ENCODE measurements at regions not wholly inside any gene's neighbourhood (a gene's known extent, or its start where the extent isn't known, plus 50 kb on each side); places are given as distances from the start of the nearest gene placed in this dataset.

DNA sequence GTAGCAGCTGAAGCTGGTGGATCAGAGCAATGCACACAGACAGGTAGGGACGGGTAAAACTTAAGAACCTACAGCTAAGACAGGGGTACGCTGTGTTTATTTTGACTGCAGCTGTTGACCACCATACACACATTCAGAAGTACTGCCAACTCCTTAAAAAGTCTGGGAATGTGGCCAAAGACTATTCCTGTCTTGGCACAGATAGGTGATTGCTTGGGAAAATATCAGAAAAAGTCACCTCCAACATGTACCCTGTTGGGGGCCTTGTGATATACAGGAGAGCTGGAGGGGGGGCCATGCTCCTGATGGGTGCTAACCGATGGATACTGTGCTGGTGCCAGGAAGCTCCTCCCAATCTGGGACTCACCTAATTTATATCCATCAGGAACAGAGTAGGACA lies 121.2 kb downstream of the VCX2 start:
- H3K27me3 ChIP-seq (ENCODE audit: control insufficient read depth in 4 of 4, insufficient read depth in 4 of 4, low read length in 3 of 4): no peaks in the 10 kb centered on the region
- 79% methylated on average over 3 of the region's 3 CpGs for WGBS
- TF ChIP-seq HNF4G (IDR thresholded peaks at IDR 0.05) (no peak), TAF1 (conservative IDR thresholded peaks at IDR 0.05) (no peak), EGR1 (IDR thresholded peaks at IDR 0.05; ENCODE audit: low read depth in 2 of 2) (no peak), RAD21 (IDR thresholded peaks at IDR 0.05) (no peak), JUND (IDR thresholded peaks at IDR 0.05) (no peak), YY1 (IDR thresholded peaks at IDR 0.05) (no peak), NR2F2 (IDR thresholded peaks at IDR 0.05) (no peak), FOXA2 (IDR thresholded peaks at IDR 0.05) (no peak), RXRA (IDR thresholded peaks at IDR 0.05) (no peak), SP1 (IDR thresholded peaks at IDR 0.05) (no peak), FOXA1 (IDR thresholded peaks at IDR 0.05) (no peak)
- TF ChIP-seq, protein P1, sequence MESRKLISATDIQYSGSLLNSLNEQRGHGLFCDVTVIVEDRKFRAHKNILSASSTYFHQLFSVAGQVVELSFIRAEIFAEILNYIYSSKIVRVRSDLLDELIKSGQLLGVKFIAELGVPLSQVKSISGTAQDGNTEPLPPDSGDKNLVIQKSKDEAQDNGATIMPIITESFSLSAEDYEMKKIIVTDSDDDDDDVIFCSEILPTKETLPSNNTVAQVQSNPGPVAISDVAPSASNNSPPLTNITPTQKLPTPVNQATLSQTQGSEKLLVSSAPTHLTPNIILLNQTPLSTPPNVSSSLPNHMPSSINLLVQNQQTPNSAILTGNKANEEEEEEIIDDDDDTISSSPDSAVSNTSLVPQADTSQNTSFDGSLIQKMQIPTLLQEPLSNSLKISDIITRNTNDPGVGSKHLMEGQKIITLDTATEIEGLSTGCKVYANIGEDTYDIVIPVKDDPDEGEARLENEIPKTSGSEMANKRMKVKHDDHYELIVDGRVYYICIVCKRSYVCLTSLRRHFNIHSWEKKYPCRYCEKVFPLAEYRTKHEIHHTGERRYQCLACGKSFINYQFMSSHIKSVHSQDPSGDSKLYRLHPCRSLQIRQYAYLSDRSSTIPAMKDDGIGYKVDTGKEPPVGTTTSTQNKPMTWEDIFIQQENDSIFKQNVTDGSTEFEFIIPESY (IDR thresholded peaks at IDR 0.05): no peak
- TF ChIP-seq, protein P2, sequence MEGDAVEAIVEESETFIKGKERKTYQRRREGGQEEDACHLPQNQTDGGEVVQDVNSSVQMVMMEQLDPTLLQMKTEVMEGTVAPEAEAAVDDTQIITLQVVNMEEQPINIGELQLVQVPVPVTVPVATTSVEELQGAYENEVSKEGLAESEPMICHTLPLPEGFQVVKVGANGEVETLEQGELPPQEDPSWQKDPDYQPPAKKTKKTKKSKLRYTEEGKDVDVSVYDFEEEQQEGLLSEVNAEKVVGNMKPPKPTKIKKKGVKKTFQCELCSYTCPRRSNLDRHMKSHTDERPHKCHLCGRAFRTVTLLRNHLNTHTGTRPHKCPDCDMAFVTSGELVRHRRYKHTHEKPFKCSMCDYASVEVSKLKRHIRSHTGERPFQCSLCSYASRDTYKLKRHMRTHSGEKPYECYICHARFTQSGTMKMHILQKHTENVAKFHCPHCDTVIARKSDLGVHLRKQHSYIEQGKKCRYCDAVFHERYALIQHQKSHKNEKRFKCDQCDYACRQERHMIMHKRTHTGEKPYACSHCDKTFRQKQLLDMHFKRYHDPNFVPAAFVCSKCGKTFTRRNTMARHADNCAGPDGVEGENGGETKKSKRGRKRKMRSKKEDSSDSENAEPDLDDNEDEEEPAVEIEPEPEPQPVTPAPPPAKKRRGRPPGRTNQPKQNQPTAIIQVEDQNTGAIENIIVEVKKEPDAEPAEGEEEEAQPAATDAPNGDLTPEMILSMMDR (IDR thresholded peaks at IDR 0.05; ENCODE audit: low read depth, low read length, missing input control): no peak
- TF ChIP-seq, protein P3, sequence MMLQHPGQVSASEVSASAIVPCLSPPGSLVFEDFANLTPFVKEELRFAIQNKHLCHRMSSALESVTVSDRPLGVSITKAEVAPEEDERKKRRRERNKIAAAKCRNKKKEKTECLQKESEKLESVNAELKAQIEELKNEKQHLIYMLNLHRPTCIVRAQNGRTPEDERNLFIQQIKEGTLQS (IDR thresholded peaks at IDR 0.05): no peak
- TF ChIP-seq, protein P4, sequence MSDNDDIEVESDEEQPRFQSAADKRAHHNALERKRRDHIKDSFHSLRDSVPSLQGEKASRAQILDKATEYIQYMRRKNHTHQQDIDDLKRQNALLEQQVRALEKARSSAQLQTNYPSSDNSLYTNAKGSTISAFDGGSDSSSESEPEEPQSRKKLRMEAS (IDR thresholded peaks at IDR 0.05): no peak
- TF ChIP-seq, protein P5, sequence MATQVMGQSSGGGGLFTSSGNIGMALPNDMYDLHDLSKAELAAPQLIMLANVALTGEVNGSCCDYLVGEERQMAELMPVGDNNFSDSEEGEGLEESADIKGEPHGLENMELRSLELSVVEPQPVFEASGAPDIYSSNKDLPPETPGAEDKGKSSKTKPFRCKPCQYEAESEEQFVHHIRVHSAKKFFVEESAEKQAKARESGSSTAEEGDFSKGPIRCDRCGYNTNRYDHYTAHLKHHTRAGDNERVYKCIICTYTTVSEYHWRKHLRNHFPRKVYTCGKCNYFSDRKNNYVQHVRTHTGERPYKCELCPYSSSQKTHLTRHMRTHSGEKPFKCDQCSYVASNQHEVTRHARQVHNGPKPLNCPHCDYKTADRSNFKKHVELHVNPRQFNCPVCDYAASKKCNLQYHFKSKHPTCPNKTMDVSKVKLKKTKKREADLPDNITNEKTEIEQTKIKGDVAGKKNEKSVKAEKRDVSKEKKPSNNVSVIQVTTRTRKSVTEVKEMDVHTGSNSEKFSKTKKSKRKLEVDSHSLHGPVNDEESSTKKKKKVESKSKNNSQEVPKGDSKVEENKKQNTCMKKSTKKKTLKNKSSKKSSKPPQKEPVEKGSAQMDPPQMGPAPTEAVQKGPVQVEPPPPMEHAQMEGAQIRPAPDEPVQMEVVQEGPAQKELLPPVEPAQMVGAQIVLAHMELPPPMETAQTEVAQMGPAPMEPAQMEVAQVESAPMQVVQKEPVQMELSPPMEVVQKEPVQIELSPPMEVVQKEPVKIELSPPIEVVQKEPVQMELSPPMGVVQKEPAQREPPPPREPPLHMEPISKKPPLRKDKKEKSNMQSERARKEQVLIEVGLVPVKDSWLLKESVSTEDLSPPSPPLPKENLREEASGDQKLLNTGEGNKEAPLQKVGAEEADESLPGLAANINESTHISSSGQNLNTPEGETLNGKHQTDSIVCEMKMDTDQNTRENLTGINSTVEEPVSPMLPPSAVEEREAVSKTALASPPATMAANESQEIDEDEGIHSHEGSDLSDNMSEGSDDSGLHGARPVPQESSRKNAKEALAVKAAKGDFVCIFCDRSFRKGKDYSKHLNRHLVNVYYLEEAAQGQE (IDR thresholded peaks at IDR 0.05): no peak

DNA sequence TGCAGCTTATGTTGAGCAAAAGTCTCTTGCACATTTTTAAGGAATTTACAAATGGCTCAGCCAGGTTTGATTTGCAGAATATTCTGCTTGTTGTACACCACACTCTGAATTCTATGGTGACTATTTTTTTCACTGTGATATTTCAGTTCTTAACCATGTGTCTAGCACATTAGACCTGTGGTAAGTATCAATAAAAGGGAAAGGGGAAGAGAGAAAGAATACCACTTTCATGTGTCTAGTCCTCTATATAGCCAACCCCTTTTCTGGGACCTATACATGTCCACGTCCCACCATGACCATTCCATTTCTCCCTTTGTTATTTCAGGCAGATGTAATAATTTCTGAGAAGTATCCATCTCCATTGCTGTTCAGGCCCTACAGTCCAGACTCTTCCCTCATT lies 121.3 kb upstream of the PNPLA4 start:
- Histone ChIP-seq H3K36me3 (ENCODE audit: control insufficient read depth in 4 of 4, insufficient read depth in 3 of 4, low read depth in 1 of 4, low read length in 3 of 4) (no peaks in the 10 kb centered on the region), H3K27ac (ENCODE audit: low read depth in 1 of 2, low read length in 2 of 2) (no peak overlapping the region), H3K9me3 (ENCODE audit: control insufficient read depth in 4 of 4, low read length in 3 of 4) (no peaks in the 10 kb centered on the region), H3K9ac (ENCODE audit: low read depth in 1 of 2, low read length in 2 of 2) (no peak overlapping the region), H3K4me3 (ENCODE audit: low read depth in 1 of 3, low read length in 3 of 3) (no peak overlapping the region), H3K27me3 (ENCODE audit: control insufficient read depth in 4 of 4, insufficient read depth in 4 of 4, low read length in 3 of 4) (no peaks in the 10 kb centered on the region), H3K4me1 (ENCODE audit: control insufficient read depth in 4 of 4, insufficient read depth in 4 of 4, low read length in 3 of 4) (no peaks in the 10 kb centered on the region)
- TF ChIP-seq, protein P5 (IDR thresholded peaks at IDR 0.05): no peak
- TF ChIP-seq SP1 (IDR thresholded peaks at IDR 0.05) (no peak), YY1 (IDR thresholded peaks at IDR 0.05) (no peak), FOXA1 (IDR thresholded peaks at IDR 0.05) (no peak), JUND (IDR thresholded peaks at IDR 0.05) (no peak), FOXA2 (IDR thresholded peaks at IDR 0.05) (no peak), RXRA (IDR thresholded peaks at IDR 0.05) (no peak)
- WGBS: 86% methylated on average over 1 of the region's 1 CpG
- no peak for DNase-seq (ENCODE audit: low spot score)

More for the DNA sequence above, 121.2 kb downstream of the VCX2 start:
- no peaks in the 10 kb centered on the region for H3K9me3 ChIP-seq (ENCODE audit: control insufficient read depth in 4 of 4, low read length in 3 of 4)
- no peak overlapping the region for H3K27ac ChIP-seq (ENCODE audit: low read depth in 1 of 2, low read length in 2 of 2)
- no peak overlapping the region for H3K4me3 ChIP-seq (ENCODE audit: low read depth in 1 of 3, low read length in 3 of 3)
- no peaks in the 10 kb centered on the region for H3K36me3 ChIP-seq (ENCODE audit: control insufficient read depth in 4 of 4, insufficient read depth in 3 of 4, low read depth in 1 of 4, low read length in 3 of 4)
- H3K4me1 ChIP-seq (ENCODE audit: control insufficient read depth in 4 of 4, insufficient read depth in 4 of 4, low read length in 3 of 4): no peaks in the 10 kb centered on the region
- H3K9ac ChIP-seq (ENCODE audit: low read depth in 1 of 2, low read length in 2 of 2): no peak overlapping the region
- no peak for DNase-seq (ENCODE audit: low spot score)

Data from liver (tissue), 8 donors.